NCI-H146 (cell line): ENCODE measurements at regions not wholly inside any gene's neighbourhood (a gene's known extent, or its start where the extent isn't known, plus 50 kb on each side); places are given as distances from the start of the nearest gene placed in this dataset.
A peak's percentile ranks its signal among the peaks of the same experiment; 100 is the strongest.
"Not testable (repeated sequence)": the region's sequence is repeated elsewhere in the genome, so short reads cannot be mapped to it uniquely, and the experiment has no call there.

Source experiments
- DNase-seq: peaks from one replicate; lab custom pipeline; 2025; lab: John Stamatoyannopoulos, UW

DNA sequence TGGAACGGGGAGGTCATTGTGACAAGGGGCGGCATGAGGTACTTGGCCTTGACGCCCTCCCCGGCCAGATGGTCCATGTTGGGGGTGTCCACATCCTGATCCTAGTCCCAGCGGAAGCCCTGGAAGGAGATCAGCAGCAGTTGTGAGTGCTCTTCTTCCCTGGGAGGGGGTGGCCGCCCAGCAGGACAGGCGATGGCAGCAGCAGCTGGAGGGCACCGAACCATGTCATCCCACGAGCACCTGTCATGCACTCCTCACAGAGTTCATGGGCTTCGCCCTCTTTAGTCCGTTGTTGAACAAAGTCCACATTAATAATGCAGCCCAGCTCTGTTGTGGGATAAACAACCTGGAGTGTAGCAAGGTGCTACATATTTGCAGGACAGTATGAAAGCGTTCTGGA is 130.7 kb downstream of the UNC93B1 start:
- DNase-seq: not testable (repeated sequence)

DNA sequence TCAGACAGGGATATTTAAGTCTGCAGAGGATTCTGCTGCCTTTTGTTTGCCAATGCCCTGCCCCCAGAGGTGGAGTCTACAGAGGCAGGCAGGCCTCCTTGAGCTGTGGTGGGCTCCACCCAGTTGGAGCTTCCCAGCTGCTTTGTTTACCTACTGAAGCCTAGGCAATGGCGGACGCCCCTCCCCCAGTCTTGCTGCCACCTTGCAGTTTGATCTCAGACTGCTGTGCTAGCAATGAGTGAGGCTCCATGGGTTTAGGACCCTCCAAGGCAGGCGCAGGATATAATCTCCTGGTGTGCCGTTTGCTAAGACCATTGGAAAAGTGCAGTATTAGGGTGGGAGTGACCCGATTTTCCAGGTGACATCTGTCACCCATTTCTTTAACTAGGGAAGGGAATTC is 132.7 kb downstream of the UNC93B1 start:
- DNase-seq: not testable (repeated sequence)

GRCh38 chr11:67862896-67863295 is 141.0 kb downstream of the UNC93B1 start:
- not testable (repeated sequence) for DNase-seq

GRCh38 chr11:67859513-67860161 is 144.3 kb downstream of the UNC93B1 start:
- DNase-seq: not testable (repeated sequence)

GRCh38 chr11:67850747-67851146 is 153.2 kb downstream of the UNC93B1 start:
- not testable (repeated sequence) for DNase-seq

DNA sequence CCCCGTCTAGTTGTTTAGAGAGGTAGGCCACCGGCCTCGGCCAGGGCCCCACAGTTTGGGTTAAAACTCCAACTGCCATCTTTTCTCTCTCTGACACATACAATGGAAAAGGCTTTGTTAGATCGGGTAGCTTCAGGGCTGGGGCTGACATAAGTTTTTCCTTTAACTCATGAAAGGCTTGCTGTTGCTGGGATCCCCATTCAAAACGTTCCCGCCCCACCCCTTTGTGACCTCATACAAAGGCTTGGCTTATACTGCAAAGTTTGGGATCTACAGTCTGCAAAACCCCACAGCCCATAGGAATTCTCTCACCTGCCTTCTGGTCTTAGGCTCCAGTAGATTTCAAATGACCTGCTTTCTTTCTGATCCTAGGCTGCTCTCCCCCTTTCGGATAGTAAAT is 154.1 kb downstream of the UNC93B1 start:
- not testable (repeated sequence) for DNase-seq

- DNase-seq: not testable (repeated sequence)
Measured at GRCh38 chr11:67847896-67848875, 155.7 kb downstream of the UNC93B1 start.

DNA sequence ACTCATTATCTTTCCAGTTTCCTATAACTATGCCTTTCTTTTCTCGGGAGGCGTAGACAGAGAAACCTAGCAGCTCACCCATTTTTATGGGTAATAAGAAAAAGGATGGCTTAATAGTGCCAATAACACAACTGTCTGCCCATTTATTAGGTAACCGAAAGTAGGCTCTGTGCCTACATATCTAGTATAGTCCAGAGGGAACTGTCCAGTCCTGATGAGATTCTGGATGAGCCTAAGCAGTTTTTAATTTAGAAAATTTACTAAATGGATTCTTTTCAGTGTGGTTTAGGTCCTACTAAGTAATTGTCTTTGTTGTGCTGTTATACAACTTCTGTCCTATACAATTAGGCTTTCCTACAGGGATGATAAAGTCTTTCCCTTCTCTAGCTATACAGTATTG is 157.6 kb downstream of the UNC93B1 start:
- not testable (repeated sequence) for DNase-seq

- not testable (repeated sequence) for DNase-seq
Measured at GRCh38 chr11:67845296-67845695, 158.6 kb downstream of the UNC93B1 start.

DNA sequence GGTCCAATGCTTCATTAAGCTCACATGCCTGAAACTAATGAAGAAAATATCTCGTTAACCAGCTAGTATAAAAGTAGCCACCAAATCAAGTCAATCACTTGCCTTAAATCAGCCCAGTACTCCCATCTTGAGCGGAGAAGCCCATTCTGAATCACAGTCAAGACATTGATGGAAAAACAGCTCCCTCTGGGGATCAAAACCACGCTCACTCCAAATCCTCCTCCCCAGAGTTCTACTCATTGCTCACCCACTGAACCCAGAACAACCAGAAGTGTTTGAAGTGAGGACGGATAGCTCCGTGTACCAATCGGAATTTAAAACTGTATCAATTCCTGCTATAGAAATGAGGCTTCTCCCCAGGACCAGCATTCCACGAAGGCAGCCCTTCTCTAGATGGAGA is 163.3 kb downstream of the UNC93B1 start:
- DNase-seq: not testable (repeated sequence)

DNA sequence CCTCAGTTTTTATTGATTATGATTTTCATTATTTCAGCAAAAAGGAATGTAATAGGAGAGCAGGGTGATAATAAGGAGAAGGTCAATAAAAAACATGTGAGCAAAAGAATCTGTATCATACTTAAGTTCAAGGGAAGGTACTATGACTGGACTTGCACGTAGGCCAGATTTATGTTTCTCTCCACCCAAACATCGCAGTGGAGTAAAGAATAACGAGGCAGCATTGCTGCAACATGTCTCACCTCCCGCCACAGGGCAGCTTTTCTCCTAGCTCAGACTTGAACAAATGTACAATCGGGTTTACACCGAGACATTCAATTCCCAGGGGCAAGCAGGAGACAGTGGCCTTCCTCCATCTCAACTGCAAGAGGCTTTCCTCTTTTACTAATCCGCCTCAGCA is 155.7 kb upstream of the ALDH3B2 start:
- DNase-seq: not testable (repeated sequence)

GRCh38 chr11:67826951-67827296 is 152.5 kb upstream of the ALDH3B2 start:
- DNase-seq: not testable (repeated sequence)

- DNase-seq: peak; percentile 26
Measured at GRCh38 chr11:67826028-67826950, 151.9 kb upstream of the ALDH3B2 start.

DNA sequence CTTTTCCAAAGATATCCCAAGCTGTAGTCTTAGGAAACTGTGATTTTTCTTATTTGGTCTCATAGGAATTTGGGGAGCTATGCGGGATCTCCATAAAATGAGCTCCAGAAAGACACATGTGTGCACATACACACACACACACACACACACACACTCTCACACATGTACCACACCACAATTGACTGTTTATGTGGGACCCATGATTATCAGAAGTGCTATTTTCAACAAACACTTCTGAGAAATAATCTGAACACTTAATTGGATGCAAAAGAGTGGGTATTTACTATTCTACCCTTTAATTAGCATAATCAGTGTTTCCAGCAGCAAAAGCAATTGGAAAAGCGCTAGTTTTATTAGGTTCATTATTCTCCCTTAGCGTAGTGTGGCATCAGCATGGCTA is 150.4 kb upstream of the ALDH3B2 start:
- not testable (repeated sequence) for DNase-seq

GRCh38 chr11:67820081-67820480 is 145.7 kb upstream of the ALDH3B2 start:
- DNase-seq: no peak

- DNase-seq: not testable (repeated sequence)
Measured at GRCh38 chr11:67817558-67817957, 143.1 kb upstream of the ALDH3B2 start.

GRCh38 chr11:67809301-67809700 is 134.9 kb upstream of the ALDH3B2 start:
- DNase-seq: not testable (repeated sequence)

DNA sequence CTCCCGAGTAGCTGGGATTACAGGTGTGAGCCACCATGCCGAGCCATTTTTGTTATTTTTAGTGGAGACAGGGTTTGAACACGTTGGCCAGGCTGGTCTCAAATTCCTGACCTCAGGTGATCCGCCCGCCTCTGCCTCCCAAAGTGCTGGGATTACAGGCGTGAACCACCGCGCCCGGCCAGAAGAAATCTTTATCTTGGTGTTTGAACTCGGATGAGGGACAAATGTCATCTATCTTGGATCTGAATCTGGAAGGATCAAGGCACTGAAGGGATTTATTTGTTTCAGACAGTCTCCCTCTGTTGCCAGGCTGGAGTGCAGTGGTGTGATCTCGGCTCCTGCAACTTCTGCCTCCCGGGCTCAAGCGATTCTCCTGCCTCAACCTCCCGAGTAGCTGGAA is 133.5 kb upstream of the ALDH3B2 start:
- DNase-seq: not testable (repeated sequence)

GRCh38 chr11:67806728-67807235 is 132.4 kb upstream of the ALDH3B2 start:
- not testable (repeated sequence) for DNase-seq

DNA sequence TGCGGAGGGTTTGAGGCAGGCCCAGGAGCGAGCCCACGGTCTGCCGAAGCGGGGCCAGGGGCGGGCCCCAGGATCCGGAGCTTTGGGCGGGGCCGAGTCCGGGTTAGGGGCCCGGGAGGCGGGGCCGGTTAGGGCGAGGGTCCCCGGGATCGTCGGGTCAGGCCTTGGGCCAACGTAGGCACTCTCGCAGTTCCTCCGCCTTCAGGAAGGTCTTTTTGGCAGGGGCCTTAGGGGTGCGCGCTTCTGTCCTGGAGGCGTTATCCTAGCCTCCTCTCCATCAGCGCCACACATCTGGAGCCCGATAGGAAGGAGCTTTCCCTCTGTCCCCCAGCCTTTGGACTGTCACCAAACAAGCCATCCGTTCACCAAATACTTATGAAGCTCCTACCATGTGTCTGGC is 131.8 kb upstream of the ALDH3B2 start:
- DNase-seq: not testable (repeated sequence)

GRCh38 chr11:67805253-67806126 is 131.1 kb upstream of the ALDH3B2 start:
- DNase-seq: peak; percentile 87
